Effector memory CD8-positive, alpha-beta T cell (primary cell): ENCODE measurements at regions not wholly inside any gene's neighbourhood (a gene's known extent, or its start where the extent isn't known, plus 50 kb on each side); places are given as distances from the start of the nearest gene placed in this dataset.
"Not testable (repeated sequence)": the region's sequence is repeated elsewhere in the genome, so short reads cannot be mapped to it uniquely, and the experiment has no call there.

ENCODE experiments used
- ATAC-seq: fragments of 150-1000 bp; cut with Tn5 transposase; replicated peaks from 2 replicates; pipeline ENCODE4 v1.10.0; 2021; ENCODE audit warnings: mild to moderate bottlenecking, moderate library complexity
- DNase-seq, 3 experiments: peaks; one replicate each; pipeline ENCODE4 v3.0.0; 2021
- H3K27ac Mint-ChIP-seq, 2 donors: one replicate each; pipeline ENCODE4 v1.8.0; 2022; ENCODE audit warnings: mild to moderate bottlenecking in 2 of 2, mixed read lengths in 2 of 2, moderate library complexity in 2 of 2
- H3K27me3 Mint-ChIP-seq, 2 donors: one replicate each; pipeline ENCODE4 v1.8.0; 2022; ENCODE audit warnings: mixed read lengths in 2 of 2
- H3K36me3 Mint-ChIP-seq: one replicate; pipeline ENCODE4 v1.8.0; 2022; ENCODE audit warnings: mild to moderate bottlenecking, moderate library complexity, mixed read lengths; ENCODE audit not compliant: insufficient read depth
- H3K4me1 Mint-ChIP-seq, 2 donors: one replicate each; pipeline ENCODE4 v1.8.0; 2022; ENCODE audit warnings: low read depth in 2 of 2, mixed read lengths in 2 of 2
- H3K4me3 Mint-ChIP-seq, 2 donors: one replicate each; pipeline ENCODE4 v1.8.0; 2022; ENCODE audit warnings: mild to moderate bottlenecking in 2 of 2, mixed read lengths in 2 of 2, moderate library complexity in 2 of 2
- H3K9me3 Mint-ChIP-seq, 2 donors: one replicate each; pipeline ENCODE4 v1.8.0; 2022; ENCODE audit warnings: mixed read lengths in 2 of 2

- no peak for DNase-seq
- no peak overlapping the region for H3K27ac Mint-ChIP-seq
Observed at GRCh38 chr6:18602931-18603330, 215.8 kb downstream of the RNF144B start.

GRCh38 chr6:18603361-18603760, 216.2 kb downstream of the RNF144B start:
- Mint-ChIP-seq H3K36me3 (no peaks in the 10 kb centered on the region), H3K4me3 (no peak overlapping the region), H3K27ac (no peak overlapping the region), H3K9me3 (no peaks in the 10 kb centered on the region), H3K4me1 (peaks cover 0 to 3% of the 10 kb centered on the region in 2 donors), H3K27me3 (peaks cover 25 to 35% of the 10 kb centered on the region in 2 donors)
- DNase-seq (no peak), ATAC-seq (no peak)

More at GRCh38 chr6:18602931-18603330, 215.8 kb downstream of the RNF144B start:
- no peaks in the 10 kb centered on the region for H3K36me3 Mint-ChIP-seq
- H3K4me3 Mint-ChIP-seq, result no peak overlapping the region
- ATAC-seq, result no peak
- H3K27me3 Mint-ChIP-seq, result peaks cover 25 to 31% of the 10 kb centered on the region in 2 donors
- H3K9me3 Mint-ChIP-seq, result no peaks in the 10 kb centered on the region
- peaks cover 0 to 3% of the 10 kb centered on the region in 2 donors for H3K4me1 Mint-ChIP-seq

GRCh38 chr6:18605841-18606240, 218.7 kb downstream of the RNF144B start:
- Mint-ChIP-seq H3K4me1 (no peaks in the 10 kb centered on the region), H3K36me3 (no peaks in the 10 kb centered on the region), H3K9me3 (no peaks in the 10 kb centered on the region), H3K27ac (no peak overlapping the region), H3K4me3 (no peak overlapping the region), H3K27me3 (peaks cover 16 to 28% of the 10 kb centered on the region in 2 donors)
- no peak for DNase-seq
- no peak for ATAC-seq

- Mint-ChIP-seq H3K27me3 (peaks cover 6 to 21% of the 10 kb centered on the region in 2 donors), H3K9me3 (no peaks in the 10 kb centered on the region), H3K4me1 (no peaks in the 10 kb centered on the region), H3K27ac (no peak overlapping the region), H3K36me3 (no peaks in the 10 kb centered on the region), H3K4me3 (no peak overlapping the region)
- no peak for ATAC-seq
- no peak for DNase-seq
Observed at GRCh38 chr6:18609715-18610114, 222.6 kb downstream of the RNF144B start.

GRCh38 chr6:18613319-18613925, 226.3 kb downstream of the RNF144B start:
- H3K27me3 Mint-ChIP-seq, result peaks cover 10 to 21% of the 10 kb centered on the region in 2 donors

GRCh38 chr6:18629571-18629970, 242.4 kb downstream of the RNF144B start:
- H3K9me3 Mint-ChIP-seq, result no peaks in the 10 kb centered on the region
- ATAC-seq, result no peak
- DNase-seq, result no peak
- no peak overlapping the region for H3K27ac Mint-ChIP-seq
- no peaks in the 10 kb centered on the region for H3K27me3 Mint-ChIP-seq
- no peak overlapping the region for H3K4me3 Mint-ChIP-seq
- no peaks in the 10 kb centered on the region for H3K4me1 Mint-ChIP-seq
- no peaks in the 10 kb centered on the region for H3K36me3 Mint-ChIP-seq

More at GRCh38 chr6:18613319-18613925, 226.3 kb downstream of the RNF144B start:
- no peak for DNase-seq
- Mint-ChIP-seq H3K4me1 (no peaks in the 10 kb centered on the region), H3K36me3 (no peaks in the 10 kb centered on the region), H3K9me3 (peaks cover 1% of the 10 kb centered on the region in 2 donors), H3K27ac (no peak overlapping the region), H3K4me3 (no peak overlapping the region)
- ATAC-seq, result no peak

GRCh38 chr6:18632670-18633410, 245.7 kb downstream of the RNF144B start:
- Mint-ChIP-seq H3K4me3 (no peak overlapping the region), H3K27ac (no peak overlapping the region), H3K27me3 (peaks cover 0 to under 1% of the 10 kb centered on the region in 2 donors), H3K4me1 (no peaks in the 10 kb centered on the region), H3K36me3 (no peaks in the 10 kb centered on the region), H3K9me3 (peaks cover 0 to under 1% of the 10 kb centered on the region in 2 donors)
- DNase-seq (no peak), ATAC-seq (no peak)

GRCh38 chr6:18634912-18635311, 247.8 kb downstream of the RNF144B start:
- DNase-seq, result no peak

GRCh38 chr6:18640134-18640533, 253.0 kb downstream of the RNF144B start:
- H3K36me3 Mint-ChIP-seq, result no peaks in the 10 kb centered on the region
- H3K4me1 Mint-ChIP-seq, result no peaks in the 10 kb centered on the region
- H3K27me3 Mint-ChIP-seq, result peaks cover 4 to 7% of the 10 kb centered on the region in 2 donors
- peaks cover 11% of the 10 kb centered on the region in 2 donors for H3K9me3 Mint-ChIP-seq
- H3K4me3 Mint-ChIP-seq, result no peak overlapping the region
- DNase-seq, result no peak
- H3K27ac Mint-ChIP-seq, result no peak overlapping the region
- no peak for ATAC-seq

More at GRCh38 chr6:18634912-18635311, 247.8 kb downstream of the RNF144B start:
- no peak overlapping the region for H3K27ac Mint-ChIP-seq
- ATAC-seq, result no peak
- H3K36me3 Mint-ChIP-seq, result no peaks in the 10 kb centered on the region
- H3K4me1 Mint-ChIP-seq, result no peaks in the 10 kb centered on the region
- no peak overlapping the region for H3K4me3 Mint-ChIP-seq
- H3K9me3 Mint-ChIP-seq, result peaks cover 6 to 11% of the 10 kb centered on the region in 2 donors
- H3K27me3 Mint-ChIP-seq, result peaks cover 0 to 7% of the 10 kb centered on the region in 2 donors

- H3K27me3 Mint-ChIP-seq, result peaks cover 4 to 7% of the 10 kb centered on the region in 2 donors
- H3K27ac Mint-ChIP-seq, result no peak overlapping the region
- no peak overlapping the region for H3K4me3 Mint-ChIP-seq
- H3K4me1 Mint-ChIP-seq, result no peaks in the 10 kb centered on the region
- no peak for DNase-seq
- ATAC-seq, result no peak
- H3K9me3 Mint-ChIP-seq, result peaks cover 11% of the 10 kb centered on the region in 2 donors
- H3K36me3 Mint-ChIP-seq, result no peaks in the 10 kb centered on the region
Observed at GRCh38 chr6:18640754-18641153, 253.6 kb downstream of the RNF144B start.

GRCh38 chr6:18654821-18655220, 267.7 kb downstream of the RNF144B start:
- H3K4me1 Mint-ChIP-seq, result no peaks in the 10 kb centered on the region
- no peak for ATAC-seq
- peaks cover 10 to 16% of the 10 kb centered on the region in 2 donors for H3K9me3 Mint-ChIP-seq
- H3K36me3 Mint-ChIP-seq, result peaks cover 5% of the 10 kb centered on the region
- H3K4me3 Mint-ChIP-seq, result no peak overlapping the region
- DNase-seq, result no peak
- H3K27ac Mint-ChIP-seq, result no peak overlapping the region
- H3K27me3 Mint-ChIP-seq, result no peaks in the 10 kb centered on the region

GRCh38 chr6:18656506-18656905, 269.4 kb downstream of the RNF144B start:
- Mint-ChIP-seq H3K27ac (no peak overlapping the region), H3K36me3 (peaks cover 5% of the 10 kb centered on the region), H3K4me3 (no peak overlapping the region), H3K4me1 (no peaks in the 10 kb centered on the region), H3K9me3 (peaks cover 10 to 16% of the 10 kb centered on the region in 2 donors), H3K27me3 (no peaks in the 10 kb centered on the region)
- no peak for DNase-seq
- no peak for ATAC-seq

- not testable (repeated sequence) for H3K27ac Mint-ChIP-seq, DNase-seq, ATAC-seq, H3K27me3 Mint-ChIP-seq, H3K4me1 Mint-ChIP-seq, H3K4me3 Mint-ChIP-seq, H3K36me3 Mint-ChIP-seq
- peaks cover 12 to 16% of the 10 kb centered on the region in 2 donors for H3K9me3 Mint-ChIP-seq
Observed at GRCh38 chr6:18659994-18660393, 272.8 kb downstream of the RNF144B start.

GRCh38 chr6:18663011-18663410, 275.9 kb downstream of the RNF144B start:
- ATAC-seq (no peak), DNase-seq (no peak)
- no peak overlapping the region for H3K4me3 Mint-ChIP-seq
- no peaks in the 10 kb centered on the region for H3K4me1 Mint-ChIP-seq
- no peaks in the 10 kb centered on the region for H3K27me3 Mint-ChIP-seq
- no peak overlapping the region for H3K27ac Mint-ChIP-seq
- peaks cover 2% of the 10 kb centered on the region for H3K36me3 Mint-ChIP-seq
- peaks cover 3 to 7% of the 10 kb centered on the region in 2 donors for H3K9me3 Mint-ChIP-seq
